ENCODE measurements at regions not wholly inside any gene's neighbourhood (a gene's known extent, or its start where the extent isn't known, plus 50 kb on each side); places are given as distances from the start of the nearest gene placed in this dataset.
"Not testable (repeated sequence)": the region's sequence is repeated elsewhere in the genome, so short reads cannot be mapped to it uniquely, and the experiment has no call there.

GRCh38 chr3:5767304-5767703 is 579.8 kb downstream of the EDEM1 start:
- DNase-seq, result no peak

- DNase-seq, result no peak
These were observed 580.9 kb downstream of the EDEM1 start for GRCh38 chr3:5768281-5768945.

- DNase-seq, result no peak
These were observed 582.3 kb downstream of the EDEM1 start for GRCh38 chr3:5769825-5770224.

- DNase-seq, result no peak
These were observed 586.8 kb downstream of the EDEM1 start for GRCh38 chr3:5774337-5774736.

- DNase-seq, result not testable (repeated sequence)
These were observed 587.6 kb downstream of the EDEM1 start for GRCh38 chr3:5775100-5775499.

- DNase-seq, result peak in 1 of 2 experiments; percentile 5
These were observed 597.2 kb downstream of the EDEM1 start for GRCh38 chr3:5784690-5785089.

- DNase-seq, result no peak
These were observed 600.5 kb downstream of the EDEM1 start for GRCh38 chr3:5787861-5788488.

DNA sequence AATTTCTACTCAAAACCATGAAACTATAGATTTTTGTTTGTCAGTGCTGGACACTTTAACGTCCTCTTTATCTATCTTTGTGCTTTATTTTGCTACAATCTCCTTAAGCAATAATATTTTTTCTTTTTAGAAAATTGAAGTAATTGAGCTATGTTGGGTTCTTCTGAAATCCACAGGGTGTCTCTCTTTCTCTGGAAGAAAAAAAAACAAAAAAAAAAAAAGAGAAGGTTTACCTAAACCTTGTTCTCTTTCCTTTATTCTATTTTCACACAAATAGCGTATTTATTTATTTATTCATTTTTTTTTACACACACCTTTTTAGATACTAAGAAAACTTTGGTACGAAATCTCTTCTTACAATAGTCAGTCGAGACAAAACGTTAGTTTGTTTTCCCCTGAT is 601.0 kb downstream of the EDEM1 start:
- no peak for DNase-seq

DNA sequence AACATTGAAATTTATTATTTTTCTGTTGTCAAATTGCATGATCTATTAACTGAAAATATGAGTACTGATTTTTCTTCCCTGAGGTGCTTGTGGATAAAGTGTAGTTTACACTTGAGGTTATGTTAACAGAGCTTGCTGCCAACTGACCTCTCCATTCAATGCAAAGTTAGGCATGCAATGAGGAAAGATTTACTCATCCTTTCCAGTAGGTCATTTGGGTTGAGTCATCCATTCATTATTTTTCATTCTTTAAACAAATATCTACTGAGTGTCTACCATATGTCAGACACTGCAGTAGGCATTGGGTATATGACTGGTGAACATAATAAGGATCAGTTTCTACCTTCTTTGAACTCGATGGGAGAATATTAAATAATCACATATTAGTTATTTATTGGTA is 604.1 kb downstream of the EDEM1 start:
- no peak for DNase-seq

- DNase-seq, result no peak
These were observed 609.0 kb downstream of the EDEM1 start for GRCh38 chr3:5796541-5796940.

DNA sequence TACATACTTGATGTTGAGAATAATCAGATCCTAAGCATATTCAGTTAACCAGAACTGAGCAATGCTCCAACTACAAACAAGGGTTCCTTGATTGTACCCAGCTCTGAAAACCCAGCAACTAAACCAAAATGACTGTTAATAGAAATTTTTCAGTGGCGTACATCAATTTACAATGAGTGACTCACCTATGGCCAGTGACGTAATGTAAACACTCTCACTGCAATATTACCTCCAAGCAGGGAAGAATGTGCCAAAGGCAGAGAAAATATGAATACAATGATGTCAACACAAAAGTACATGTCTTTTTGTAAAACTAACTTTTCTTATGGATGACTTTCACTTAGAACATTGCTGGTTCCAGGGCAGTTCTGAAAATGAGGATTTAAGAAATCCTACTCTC is 611.3 kb downstream of the EDEM1 start:
- DNase-seq, result no peak

DNA sequence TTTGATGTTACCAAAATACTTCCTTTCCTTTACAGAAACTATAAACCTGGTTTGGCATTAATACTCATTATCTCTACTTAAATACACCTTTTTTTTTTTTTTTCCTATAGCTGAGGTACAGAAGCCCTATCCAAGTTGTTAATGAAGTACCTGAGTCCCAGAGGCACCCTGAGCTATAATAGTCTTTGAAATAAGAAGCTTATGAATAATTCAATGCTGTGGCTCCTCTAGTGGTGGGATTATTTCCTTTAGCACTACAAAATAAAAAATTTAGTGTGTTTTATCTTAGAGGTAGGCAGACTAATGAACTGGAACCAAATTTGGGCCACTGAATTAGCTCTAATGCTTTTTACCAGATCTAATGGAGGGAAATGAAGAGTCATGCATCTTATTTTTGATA is 611.9 kb downstream of the EDEM1 start:
- DNase-seq, result no peak

DNA sequence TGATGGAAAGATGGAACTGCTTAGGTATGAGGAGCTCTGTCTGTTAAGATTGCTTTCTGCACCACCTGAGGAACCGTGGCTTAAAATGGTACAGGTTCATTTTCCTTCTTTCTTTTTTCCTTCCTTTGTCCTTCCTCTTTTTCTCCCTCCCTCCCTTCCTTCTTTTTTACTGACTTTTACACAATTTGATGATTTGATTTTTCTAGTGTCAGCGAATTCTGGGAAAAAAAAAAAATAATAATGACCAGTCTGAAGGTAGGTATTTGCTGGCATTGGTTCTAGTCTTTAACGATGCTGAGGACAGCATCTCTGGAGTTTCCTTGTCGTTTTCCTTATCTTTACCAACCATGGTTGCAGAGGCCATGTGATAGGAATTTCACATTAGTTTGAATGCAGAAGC is 613.5 kb downstream of the EDEM1 start:
- DNase-seq, result no peak

- no peak for DNase-seq
These were observed 618.7 kb downstream of the EDEM1 start for GRCh38 chr3:5806192-5806591.

GRCh38 chr3:5809586-5810246 is 622.2 kb downstream of the EDEM1 start:
- DNase-seq, result no peak

DNA sequence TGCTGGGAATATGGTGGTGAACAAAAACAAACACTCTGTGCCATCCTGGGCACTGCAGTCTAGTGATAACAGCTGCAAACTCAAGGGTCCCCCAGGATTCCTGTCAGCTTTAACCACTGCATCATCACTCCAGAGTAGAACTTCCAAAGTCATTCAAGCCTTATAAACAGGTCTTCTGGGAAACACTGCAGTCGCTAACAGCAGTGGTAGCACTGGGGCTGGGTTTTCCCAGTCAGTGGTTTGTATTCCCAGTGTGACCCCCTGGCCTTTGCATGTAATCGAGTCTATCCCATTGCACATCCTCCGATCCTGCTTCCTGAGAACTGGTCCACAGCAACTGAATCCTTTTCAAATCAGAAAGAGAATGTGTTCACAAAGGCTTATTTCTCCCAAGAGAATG is 623.5 kb downstream of the EDEM1 start:
- DNase-seq, result no peak

DNA sequence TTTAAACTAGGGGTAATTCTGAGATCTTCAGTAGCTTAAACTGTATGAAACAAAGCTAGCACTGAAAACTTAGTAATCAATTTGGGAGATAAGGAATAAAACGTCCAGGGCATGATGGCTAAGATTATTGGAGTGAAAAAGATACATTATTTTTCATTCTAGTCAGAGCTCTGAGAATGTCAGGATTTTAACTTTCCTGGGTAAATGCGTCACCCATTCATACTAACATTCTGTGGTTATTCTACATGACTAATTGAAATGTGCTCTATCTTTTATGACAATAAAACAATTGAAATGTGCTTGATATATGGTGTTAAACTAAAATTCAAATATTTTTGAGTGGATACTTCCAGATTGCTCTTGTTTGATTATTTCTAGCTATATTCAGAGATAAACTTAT is 626.0 kb downstream of the EDEM1 start:
- DNase-seq, result no peak

- no peak for DNase-seq
These were observed 635.3 kb downstream of the EDEM1 start for GRCh38 chr3:5822843-5823242.

GRCh38 chr3:5826467-5826866 is 639.0 kb downstream of the EDEM1 start:
- no peak for DNase-seq

GRCh38 chr3:5828251-5828650 is 640.7 kb downstream of the EDEM1 start:
- no peak for DNase-seq

GRCh38 chr3:5840056-5840455 is 652.5 kb downstream of the EDEM1 start:
- DNase-seq, result no peak

DNA sequence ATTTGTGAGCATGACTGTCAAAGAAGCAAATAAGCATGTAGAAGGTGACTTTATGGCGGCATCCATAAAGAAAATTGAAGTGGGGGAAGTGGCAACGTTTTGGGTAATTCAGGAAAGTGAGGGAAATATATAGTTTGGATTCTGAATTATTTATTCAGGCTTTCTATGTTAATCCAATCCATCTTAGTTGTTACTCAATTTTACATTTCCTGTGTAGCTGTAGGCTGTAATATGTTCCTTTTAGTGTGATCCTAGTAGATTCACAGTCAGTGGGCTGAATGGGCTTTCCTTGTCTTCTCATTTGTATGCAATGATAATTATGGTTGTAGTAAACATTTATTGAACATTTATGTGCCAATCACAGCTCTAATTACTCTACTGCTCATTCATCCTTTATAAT is 654.1 kb downstream of the EDEM1 start:
- DNase-seq, result no peak

DNA sequence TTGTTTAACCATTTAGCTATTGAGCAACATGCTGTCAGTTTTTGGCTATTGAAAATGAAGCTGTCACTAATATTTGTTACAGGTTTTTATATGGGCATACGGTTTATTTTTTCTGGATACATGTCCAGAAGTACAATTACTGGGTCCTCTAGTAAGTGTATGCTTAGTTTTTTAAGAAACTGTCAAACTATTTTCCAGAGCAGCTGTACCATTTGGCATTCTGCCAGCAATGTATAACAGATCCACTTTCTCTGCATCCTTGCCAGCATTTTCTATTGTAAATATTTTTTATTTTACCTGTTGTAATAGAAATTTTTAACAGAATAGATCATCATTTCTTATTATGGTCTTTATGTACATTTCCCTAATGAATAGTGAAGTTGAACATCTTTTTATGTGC is 658.8 kb downstream of the EDEM1 start:
- no peak for DNase-seq

GRCh38 chr3:5861151-5861550 is 673.6 kb downstream of the EDEM1 start:
- DNase-seq, result no peak

GRCh38 chr3:5874931-5875341 is 687.4 kb downstream of the EDEM1 start:
- DNase-seq, result no peak
